ENCODE measurements at regions not wholly inside any gene's neighbourhood (a gene's known extent, or its start where the extent isn't known, plus 50 kb on each side); places are given as distances from the start of the nearest gene placed in this dataset.
"Not testable (repeated sequence)": the region's sequence is repeated elsewhere in the genome, so short reads cannot be mapped to it uniquely, and the experiment has no call there.

- TF ChIP-seq CTCF, POLR2A, EP300 (IDR thresholded peaks at IDR 0.05): not testable (repeated sequence)
These were observed 1653.3 kb upstream of the DEFB115 start for GRCh38 chr20:29604163-29604562.

All from tibial nerve (tissue), 4 donors.